ENCODE measurements at regions not wholly inside any gene's neighbourhood (a gene's known extent, or its start where the extent isn't known, plus 50 kb on each side); places are given as distances from the start of the nearest gene placed in this dataset.

DNA sequence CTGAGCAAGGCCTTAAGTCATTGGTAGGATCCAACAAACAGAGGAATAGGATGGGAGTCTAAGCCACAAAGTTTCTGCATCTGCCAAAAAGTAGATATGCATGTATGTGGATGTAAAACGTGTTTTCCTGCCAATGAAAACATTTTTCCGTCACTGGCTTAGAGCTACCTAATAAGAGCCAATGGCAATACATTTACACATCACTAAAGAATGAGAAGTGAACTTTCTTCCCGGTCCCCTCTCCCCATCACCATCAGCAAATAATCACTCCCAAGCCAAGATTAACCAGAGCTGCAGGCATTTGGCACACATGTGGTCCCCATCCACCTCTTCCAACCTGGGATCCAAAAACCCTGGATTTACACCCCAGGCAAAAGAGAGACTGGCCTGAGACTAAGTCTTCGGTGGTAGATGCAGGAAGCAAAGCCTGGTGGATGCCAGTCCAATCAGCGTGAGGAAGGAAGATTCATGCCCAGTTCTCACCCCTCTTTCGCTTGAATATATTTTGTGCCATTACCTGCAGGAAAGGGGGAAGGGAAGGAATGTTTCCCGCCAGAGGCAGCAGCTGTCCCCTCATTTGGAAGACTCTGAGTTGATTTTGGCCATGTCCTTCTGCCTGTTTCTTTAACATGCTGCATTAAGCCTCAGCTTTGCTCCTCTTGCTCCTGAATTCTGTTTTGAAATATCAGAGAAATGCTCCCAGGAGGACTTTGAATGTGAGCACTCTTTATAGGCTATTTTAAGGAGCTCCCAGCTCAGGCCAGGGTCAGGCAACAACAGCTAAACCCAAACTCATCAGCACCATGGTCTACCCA lies 131.4 kb downstream of the CHIC2 start:
- no peak for TF ChIP-seq POLR2A (IDR thresholded peaks at IDR 0.05)
- TF ChIP-seq EP300 (IDR thresholded peaks at IDR 0.05): no peak
- TF ChIP-seq, protein P1, sequence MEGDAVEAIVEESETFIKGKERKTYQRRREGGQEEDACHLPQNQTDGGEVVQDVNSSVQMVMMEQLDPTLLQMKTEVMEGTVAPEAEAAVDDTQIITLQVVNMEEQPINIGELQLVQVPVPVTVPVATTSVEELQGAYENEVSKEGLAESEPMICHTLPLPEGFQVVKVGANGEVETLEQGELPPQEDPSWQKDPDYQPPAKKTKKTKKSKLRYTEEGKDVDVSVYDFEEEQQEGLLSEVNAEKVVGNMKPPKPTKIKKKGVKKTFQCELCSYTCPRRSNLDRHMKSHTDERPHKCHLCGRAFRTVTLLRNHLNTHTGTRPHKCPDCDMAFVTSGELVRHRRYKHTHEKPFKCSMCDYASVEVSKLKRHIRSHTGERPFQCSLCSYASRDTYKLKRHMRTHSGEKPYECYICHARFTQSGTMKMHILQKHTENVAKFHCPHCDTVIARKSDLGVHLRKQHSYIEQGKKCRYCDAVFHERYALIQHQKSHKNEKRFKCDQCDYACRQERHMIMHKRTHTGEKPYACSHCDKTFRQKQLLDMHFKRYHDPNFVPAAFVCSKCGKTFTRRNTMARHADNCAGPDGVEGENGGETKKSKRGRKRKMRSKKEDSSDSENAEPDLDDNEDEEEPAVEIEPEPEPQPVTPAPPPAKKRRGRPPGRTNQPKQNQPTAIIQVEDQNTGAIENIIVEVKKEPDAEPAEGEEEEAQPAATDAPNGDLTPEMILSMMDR (IDR thresholded peaks at IDR 0.05): no peak
- Histone ChIP-seq H3K27me3 (no peaks in the 10 kb centered on the region), H3K4me1 (peaks cover 0 to 8% (median 0%) of the 10 kb centered on the region in 4 donors), H3K27ac (no peak overlapping the region), H3K4me3 (no peak overlapping the region), H3K9me3 (no peaks in the 10 kb centered on the region), H3K36me3 (no peaks in the 10 kb centered on the region)
- no peak for DNase-seq (ENCODE audit: low spot score in 2 of 2)
- 64 to 65% methylated on average over 7 of the region's 7 CpGs for WGBS, 2 donors

DNA sequence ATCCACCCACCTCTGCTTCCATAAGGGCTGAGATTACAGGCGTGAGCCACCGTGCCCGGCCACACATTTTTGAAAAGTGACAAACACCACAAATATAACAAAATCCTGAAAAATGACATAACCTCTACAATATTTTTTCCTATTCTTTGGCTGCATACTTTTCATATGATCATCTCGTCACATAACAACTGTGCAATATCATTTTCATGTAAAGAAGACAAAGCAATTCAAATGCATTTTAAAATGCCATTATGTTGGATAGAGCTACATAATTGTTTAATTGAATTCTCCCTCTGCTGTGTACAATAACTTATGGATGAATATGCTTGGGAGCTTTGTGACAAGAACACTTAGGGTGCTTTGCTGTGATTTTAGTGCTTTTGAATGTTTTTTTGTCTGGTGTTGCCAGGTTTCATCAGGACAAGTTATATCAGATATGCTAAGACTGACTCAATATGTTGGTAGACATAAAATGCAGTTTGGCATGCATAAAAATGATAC lies 132.9 kb downstream of the CHIC2 start:
- Histone ChIP-seq H3K36me3 (no peaks in the 10 kb centered on the region), H3K4me3 (no peak overlapping the region), H3K4me1 (peaks cover 0 to 8% (median 0%) of the 10 kb centered on the region in 4 donors), H3K27me3 (no peaks in the 10 kb centered on the region), H3K9me3 (no peaks in the 10 kb centered on the region), H3K27ac (no peak overlapping the region)
- 71 to 73% methylated on average over 4 of the region's 4 CpGs for WGBS, 2 donors
- TF ChIP-seq POLR2A (IDR thresholded peaks at IDR 0.05) (no peak), EP300 (IDR thresholded peaks at IDR 0.05) (no peak)
- TF ChIP-seq, protein P1 (IDR thresholded peaks at IDR 0.05): no peak
- no peak for DNase-seq (ENCODE audit: low spot score in 2 of 2)

DNA sequence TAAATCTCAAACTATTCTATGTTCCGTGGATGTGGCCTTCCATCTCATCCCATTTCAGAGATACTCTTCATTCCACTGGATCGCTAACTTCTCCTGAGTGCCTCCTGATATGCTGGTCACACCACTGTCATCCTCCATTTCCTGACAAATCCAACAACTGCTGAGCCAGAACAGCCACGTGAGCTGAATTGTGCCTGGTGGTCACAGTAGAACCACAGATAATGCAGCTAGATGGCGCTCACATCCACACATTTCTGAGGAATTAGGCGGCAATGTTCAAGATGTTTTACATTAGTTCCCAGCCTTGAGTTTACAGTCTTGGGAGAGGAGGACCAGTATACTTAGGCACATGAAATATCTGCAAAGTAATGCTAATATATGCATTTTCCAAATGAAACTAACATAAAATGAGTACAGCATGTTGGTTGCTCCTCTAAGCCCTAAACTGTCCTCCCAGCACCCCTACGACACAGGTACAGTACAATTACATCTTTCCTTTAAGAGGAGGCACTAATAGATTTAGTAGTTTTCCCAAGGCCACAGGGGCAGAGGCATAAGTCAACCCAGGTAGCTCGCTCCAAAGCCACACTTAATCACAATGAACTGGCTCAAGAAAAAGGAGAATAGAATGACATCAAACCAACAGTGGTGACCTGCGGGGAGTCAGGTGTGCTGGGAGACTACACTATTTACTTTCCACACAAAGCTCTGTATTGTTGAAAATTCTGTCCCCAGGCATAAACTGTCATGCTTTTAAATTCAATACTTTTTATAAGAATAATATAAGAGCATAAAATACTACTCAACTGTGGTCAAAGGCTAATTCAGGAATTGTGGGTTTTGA lies 134.2 kb downstream of the CHIC2 start:
- 33 to 40% methylated on average over 8 of the region's 8 CpGs for WGBS, 2 donors
- DNase-seq (ENCODE audit: low spot score in 2 of 2): peak; percentile 65 to 91
- Histone ChIP-seq H3K4me3 (no peak overlapping the region), H3K27me3 (no peaks in the 10 kb centered on the region), H3K4me1 (peaks cover 0 to 8% (median 0%) of the 10 kb centered on the region in 4 donors), H3K9me3 (no peaks in the 10 kb centered on the region), H3K27ac (no peak overlapping the region), H3K36me3 (no peaks in the 10 kb centered on the region)
- peak in 1 of 2 donors; percentile 63 for TF ChIP-seq EP300 (IDR thresholded peaks at IDR 0.05)
- TF ChIP-seq POLR2A (IDR thresholded peaks at IDR 0.05): no peak
- TF ChIP-seq, protein P1 (IDR thresholded peaks at IDR 0.05): peak; percentile 52 to 85 (median 70)

DNA sequence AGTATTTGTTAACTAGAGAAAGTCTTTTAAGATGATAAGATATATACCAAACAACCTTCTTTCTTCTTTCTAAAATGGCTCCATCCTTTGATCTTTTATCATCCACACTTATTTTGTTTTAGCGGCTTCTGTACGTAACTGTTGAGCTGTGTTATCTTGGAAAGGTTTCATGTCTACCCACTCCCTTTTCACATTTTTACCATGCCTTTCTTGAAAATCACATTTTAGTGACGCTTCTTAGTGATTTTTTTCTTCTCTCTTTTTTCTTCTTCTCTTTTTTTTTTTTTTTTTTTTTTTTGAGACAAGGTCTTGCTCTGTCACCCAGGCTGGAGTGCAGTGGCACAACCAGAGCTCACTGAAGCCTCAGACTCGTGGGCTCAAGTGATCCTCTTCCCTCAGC lies 135.1 kb downstream of the CHIC2 start:
- Histone ChIP-seq H3K27me3 (no peaks in the 10 kb centered on the region), H3K27ac (no peak overlapping the region), H3K36me3 (no peaks in the 10 kb centered on the region), H3K9me3 (no peaks in the 10 kb centered on the region), H3K4me3 (no peak overlapping the region), H3K4me1 (peaks cover 0 to 8% (median 0%) of the 10 kb centered on the region in 4 donors)
- DNase-seq (ENCODE audit: low spot score in 2 of 2): no peak
- TF ChIP-seq, protein P1 (IDR thresholded peaks at IDR 0.05): no peak
- no peak for TF ChIP-seq POLR2A (IDR thresholded peaks at IDR 0.05)
- WGBS, 2 donors: 75 to 81% methylated on average over 4 of the region's 4 CpGs

DNA sequence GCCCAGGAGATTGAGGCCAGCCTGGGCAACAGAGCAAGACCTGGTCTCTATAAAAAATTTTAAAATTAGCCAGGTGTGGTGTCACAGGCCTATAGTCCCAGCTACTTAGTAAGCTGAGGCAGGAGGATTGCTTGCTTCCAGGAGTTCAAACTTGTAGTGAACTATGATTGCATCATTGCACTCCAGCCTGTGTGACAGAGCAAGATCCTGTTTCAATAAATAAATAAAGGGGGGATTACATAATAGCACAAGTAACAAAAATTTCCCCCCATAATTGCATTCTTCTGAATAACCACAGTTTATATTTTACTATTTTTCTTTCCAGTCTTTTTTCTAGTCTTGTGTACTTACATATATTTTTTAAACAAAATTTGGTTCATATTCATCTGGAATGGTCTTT lies 135.6 kb downstream of the CHIC2 start:
- no peak overlapping the region for H3K27ac ChIP-seq
- H3K4me1 ChIP-seq: peaks cover 0 to 8% (median 0%) of the 10 kb centered on the region in 4 donors
- no peak for DNase-seq (ENCODE audit: low spot score in 2 of 2)
- H3K27me3 ChIP-seq: no peaks in the 10 kb centered on the region
- no peak overlapping the region for H3K4me3 ChIP-seq
- H3K36me3 ChIP-seq: no peaks in the 10 kb centered on the region
- TF ChIP-seq, protein P1 (IDR thresholded peaks at IDR 0.05): no peak
- no peak for TF ChIP-seq POLR2A (IDR thresholded peaks at IDR 0.05)
- no peak for TF ChIP-seq EP300 (IDR thresholded peaks at IDR 0.05)
- H3K9me3 ChIP-seq: no peaks in the 10 kb centered on the region

Measured in tibial nerve (tissue), 4 donors.